NT2/D1 (cell line): ENCODE measurements at regions not wholly inside any gene's neighbourhood (a gene's known extent, or its start where the extent isn't known, plus 50 kb on each side); places are given as distances from the start of the nearest gene placed in this dataset.

Source experiments
- DNase-seq: peaks from one replicate; pipeline ENCODE4 v3.0.0-alpha.2; 2011; ENCODE audit warnings: low read depth, low spot score
- H3K27me3 ChIP-seq: 2 replicates; pipeline ENCODE4 v1.6.0; 2011; ENCODE audit warnings: mild to moderate bottlenecking; ENCODE audit not compliant: insufficient read length, insufficient read depth
- H3K36me3 ChIP-seq: 2 replicates; pipeline ENCODE4 v1.6.1; 2011; ENCODE audit warnings: mild to moderate bottlenecking, low read length, mixed read lengths; ENCODE audit not compliant: insufficient read depth, insufficient read length
- H3K4me1 ChIP-seq: 2 replicates; pipeline ENCODE4 v1.5.1; 2011; ENCODE audit not compliant: insufficient read depth, insufficient read length
- H3K4me3 ChIP-seq: 2 replicates; pipeline ENCODE4 v1.5.1; 2011; ENCODE audit warnings: low read depth; ENCODE audit not compliant: insufficient read length
- H3K9ac ChIP-seq: 2 replicates; pipeline ENCODE4 v1.6.0; 2011; ENCODE audit warnings: low read depth; ENCODE audit not compliant: insufficient read length
- H3K9me3 ChIP-seq: 2 replicates; pipeline ENCODE4 v1.5.1; 2011; ENCODE audit warnings: mild to moderate bottlenecking, low read length; ENCODE audit not compliant: insufficient read depth
- SUZ12 ChIP-seq: IDR thresholded peaks from 2 replicates; pipeline ENCODE4 v1.6.1; 2011; ENCODE audit not compliant: insufficient read length, insufficient read depth; ENCODE audit errors: extremely low read depth
- YY1 ChIP-seq: IDR thresholded peaks from 2 replicates; pipeline ENCODE4 v1.6.1; 2011; ENCODE audit not compliant: insufficient read length, insufficient read depth
- ZNF274 ChIP-seq: IDR thresholded peaks from 2 replicates; pipeline ENCODE4 v1.6.1; 2011; ENCODE audit warnings: mild to moderate bottlenecking, low read depth, low read length

GRCh38 chr7:84471576-84471975 is 277.0 kb upstream of the SEMA3A start:
- DNase-seq = no peak
- no peaks in the 10 kb centered on the region for H3K4me1 ChIP-seq
- H3K9ac ChIP-seq = no peak overlapping the region
- no peaks in the 10 kb centered on the region for H3K36me3 ChIP-seq
- H3K9me3 ChIP-seq = no peaks in the 10 kb centered on the region
- no peak overlapping the region for H3K4me3 ChIP-seq
- no peak for TF ChIP-seq ZNF274
- no peak for TF ChIP-seq YY1
- TF ChIP-seq SUZ12 = no peak
- H3K27me3 ChIP-seq = no peaks in the 10 kb centered on the region

- no peak overlapping the region for H3K4me3 ChIP-seq
- no peaks in the 10 kb centered on the region for H3K4me1 ChIP-seq
- no peaks in the 10 kb centered on the region for H3K36me3 ChIP-seq
- no peak overlapping the region for H3K9ac ChIP-seq
- TF ChIP-seq YY1 (no peak), SUZ12 (no peak), ZNF274 (no peak)
- H3K27me3 ChIP-seq = no peaks in the 10 kb centered on the region
- no peak for DNase-seq
- no peaks in the 10 kb centered on the region for H3K9me3 ChIP-seq
Observed at GRCh38 chr7:84469034-84469433, 274.4 kb upstream of the SEMA3A start.

- Histone ChIP-seq H3K4me3 (no peak overlapping the region), H3K9ac (no peak overlapping the region), H3K4me1 (no peaks in the 10 kb centered on the region), H3K27me3 (no peaks in the 10 kb centered on the region), H3K36me3 (no peaks in the 10 kb centered on the region), H3K9me3 (no peaks in the 10 kb centered on the region)
- no peak for DNase-seq
- no peak for TF ChIP-seq YY1
- no peak for TF ChIP-seq ZNF274
- no peak for TF ChIP-seq SUZ12
Observed at GRCh38 chr7:84462259-84462658, 267.7 kb upstream of the SEMA3A start.

GRCh38 chr7:84461093-84461492 is 266.5 kb upstream of the SEMA3A start:
- H3K4me1 ChIP-seq = no peaks in the 10 kb centered on the region
- DNase-seq = no peak
- TF ChIP-seq YY1 (no peak), SUZ12 (no peak), ZNF274 (no peak)
- H3K9me3 ChIP-seq = no peaks in the 10 kb centered on the region
- no peak overlapping the region for H3K4me3 ChIP-seq
- no peak overlapping the region for H3K9ac ChIP-seq
- H3K36me3 ChIP-seq = no peaks in the 10 kb centered on the region
- no peaks in the 10 kb centered on the region for H3K27me3 ChIP-seq

GRCh38 chr7:84455788-84456187 is 261.2 kb upstream of the SEMA3A start:
- DNase-seq = no peak
- H3K9me3 ChIP-seq = no peaks in the 10 kb centered on the region
- no peak for TF ChIP-seq SUZ12
- no peak for TF ChIP-seq ZNF274
- TF ChIP-seq YY1 = no peak

GRCh38 chr7:84454174-84454959 is 259.8 kb upstream of the SEMA3A start:
- Histone ChIP-seq H3K9ac (no peak overlapping the region), H3K9me3 (no peaks in the 10 kb centered on the region), H3K27me3 (no peaks in the 10 kb centered on the region), H3K4me3 (no peak overlapping the region), H3K4me1 (no peaks in the 10 kb centered on the region), H3K36me3 (no peaks in the 10 kb centered on the region)
- no peak for DNase-seq
- no peak for TF ChIP-seq SUZ12
- TF ChIP-seq YY1 = no peak

More at GRCh38 chr7:84455788-84456187, 261.2 kb upstream of the SEMA3A start:
- no peaks in the 10 kb centered on the region for H3K36me3 ChIP-seq
- no peaks in the 10 kb centered on the region for H3K4me1 ChIP-seq
- no peak overlapping the region for H3K4me3 ChIP-seq
- H3K27me3 ChIP-seq = no peaks in the 10 kb centered on the region
- H3K9ac ChIP-seq = no peak overlapping the region

GRCh38 chr7:84452618-84453017 is 258.0 kb upstream of the SEMA3A start:
- TF ChIP-seq SUZ12 = no peak
- no peak for TF ChIP-seq YY1
- TF ChIP-seq ZNF274 = no peak
- H3K4me1 ChIP-seq = no peaks in the 10 kb centered on the region
- H3K4me3 ChIP-seq = no peak overlapping the region
- H3K36me3 ChIP-seq = no peaks in the 10 kb centered on the region
- DNase-seq = no peak
- no peaks in the 10 kb centered on the region for H3K27me3 ChIP-seq
- H3K9me3 ChIP-seq = no peaks in the 10 kb centered on the region
- H3K9ac ChIP-seq = no peak overlapping the region
